Natural killer cell (primary cell): ENCODE measurements at regions not wholly inside any gene's neighbourhood (a gene's known extent, or its start where the extent isn't known, plus 50 kb on each side); places are given as distances from the start of the nearest gene placed in this dataset.

Source experiments
- ATAC-seq, 3 donors: fragments of 150-1000 bp in 2 of 3; fragments of 200-7000 bp in 1 of 3; cut with Tn5 transposase; 1 replicate in 1 of 3; 2 replicates in 2 of 3; pipeline ENCODE4 v1.10.0; 2021; ENCODE audit warnings: mild to moderate bottlenecking in 2 of 3, moderate library complexity in 2 of 3
- DNase-seq, 2 donors: peaks; one replicate each; pipeline versions ENCODE4 v3.0.0 to v3.0.0-alpha.2; 2013 to 2021; ENCODE audit warnings: mixed read lengths in 1 of 2
- H3K27ac ChIP-seq: one replicate; pipeline ENCODE4 v1.5.1; 2013; ENCODE audit warnings: mild to moderate bottlenecking, low read length
- H3K27me3 ChIP-seq: one replicate; pipeline ENCODE4 v1.6.1; 2013; ENCODE audit warnings: low read length; ENCODE audit not compliant: control insufficient read depth, insufficient read depth
- H3K36me3 ChIP-seq: one replicate; pipeline ENCODE4 v1.6.1; 2013; ENCODE audit warnings: low read length; ENCODE audit not compliant: control insufficient read depth, insufficient read depth
- H3K4me1 ChIP-seq: one replicate; pipeline ENCODE4 v1.6.1; 2013; ENCODE audit warnings: low read length; ENCODE audit not compliant: control insufficient read depth, insufficient read depth
- H3K4me3 ChIP-seq: one replicate; pipeline ENCODE4 v1.5.1; 2013; ENCODE audit warnings: low read length
- H3K9me3 ChIP-seq: one replicate; pipeline ENCODE4 v1.6.1; 2013; ENCODE audit warnings: low read length; ENCODE audit not compliant: control insufficient read depth, insufficient read depth
- H3K27ac Mint-ChIP-seq, 2 donors: one replicate each; pipeline ENCODE4 v1.8.0; 2022; ENCODE audit warnings: mild to moderate bottlenecking in 2 of 2, mixed read lengths in 2 of 2, moderate library complexity in 1 of 2
- H3K27me3 Mint-ChIP-seq, 2 donors: one replicate each; pipeline ENCODE4 v1.8.0; 2022; ENCODE audit warnings: low read depth in 2 of 2, mixed read lengths in 2 of 2
- H3K36me3 Mint-ChIP-seq: one replicate; pipeline ENCODE4 v1.8.0; 2022; ENCODE audit warnings: mixed read lengths
- H3K4me1 Mint-ChIP-seq, 2 donors: one replicate each; pipeline ENCODE4 v1.8.0; 2022; ENCODE audit warnings: mixed read lengths in 2 of 2
- H3K4me3 Mint-ChIP-seq: one replicate; pipeline ENCODE4 v1.8.0; 2022; ENCODE audit warnings: mild to moderate bottlenecking, moderate library complexity, mixed read lengths
- H3K9me3 Mint-ChIP-seq, 2 donors: one replicate each; pipeline ENCODE4 v1.8.0; 2022; ENCODE audit warnings: mixed read lengths in 2 of 2
- CTCF ChIP-seq: fragments of 200-600 bp; IDR thresholded peaks from one replicate; pipeline ENCODE4 v1.8.0; 2022; ENCODE audit warnings: antibody characterized with exemption
- WGBS: methylation state at CpG from one replicate; pipeline ENCODE4 v1.1.7; 2013; ENCODE audit warnings: missing lambda C conversion rate; ENCODE audit not compliant: insufficient coverage; 5-methylcytosine and 5-hydroxymethylcytosine counted together
- intact Hi-C: fragments of 100-400 bp; cut with micrococcal nuclease; formaldehyde crosslinking; loops from one replicate; pipeline ENCODE4 v1.14.2; 2022

- Mint-ChIP-seq H3K27me3 (peaks cover 0 to 6% of the 10 kb centered on the region in 2 donors), H3K27ac (no peak overlapping the region), H3K36me3 (peaks cover 18% of the 10 kb centered on the region), H3K4me1 (no peaks in the 10 kb centered on the region), H3K4me3 (no peak overlapping the region), H3K9me3 (peaks cover 0 to 7% of the 10 kb centered on the region in 2 donors)
- H3K36me3 ChIP-seq: no peaks in the 10 kb centered on the region
- no peak overlapping the region for H3K4me3 ChIP-seq
- ATAC-seq (no peak), DNase-seq (no peak)
- intact Hi-C loops: no loop called here
- no peaks in the 10 kb centered on the region for H3K9me3 ChIP-seq
- no peak overlapping the region for H3K27ac ChIP-seq
- H3K4me1 ChIP-seq: no peaks in the 10 kb centered on the region
- 100% methylated on average over 2 of the region's 4 CpGs for WGBS
- no peaks in the 10 kb centered on the region for H3K27me3 ChIP-seq
- no peak for TF ChIP-seq CTCF
Observed at GRCh38 chr12:67813456-67813904, 164.9 kb downstream of the DYRK2 start.

- Histone ChIP-seq H3K4me3 (no peak overlapping the region), H3K4me1 (no peaks in the 10 kb centered on the region), H3K27ac (no peak overlapping the region), H3K36me3 (no peaks in the 10 kb centered on the region), H3K9me3 (no peaks in the 10 kb centered on the region), H3K27me3 (no peaks in the 10 kb centered on the region)
- Mint-ChIP-seq H3K27me3 (no peaks in the 10 kb centered on the region), H3K27ac (no peak overlapping the region), H3K9me3 (peaks cover 0 to 7% of the 10 kb centered on the region in 2 donors), H3K4me3 (no peak overlapping the region), H3K4me1 (no peaks in the 10 kb centered on the region), H3K36me3 (peaks cover 18% of the 10 kb centered on the region)
- TF ChIP-seq CTCF: no peak
- ATAC-seq: no peak
- WGBS: no CpG with 5 or more reads among the region's 2 CpGs
- no peak for DNase-seq
- intact Hi-C loops: no loop called here
Observed at GRCh38 chr12:67816269-67816668, 167.7 kb downstream of the DYRK2 start.

DNA sequence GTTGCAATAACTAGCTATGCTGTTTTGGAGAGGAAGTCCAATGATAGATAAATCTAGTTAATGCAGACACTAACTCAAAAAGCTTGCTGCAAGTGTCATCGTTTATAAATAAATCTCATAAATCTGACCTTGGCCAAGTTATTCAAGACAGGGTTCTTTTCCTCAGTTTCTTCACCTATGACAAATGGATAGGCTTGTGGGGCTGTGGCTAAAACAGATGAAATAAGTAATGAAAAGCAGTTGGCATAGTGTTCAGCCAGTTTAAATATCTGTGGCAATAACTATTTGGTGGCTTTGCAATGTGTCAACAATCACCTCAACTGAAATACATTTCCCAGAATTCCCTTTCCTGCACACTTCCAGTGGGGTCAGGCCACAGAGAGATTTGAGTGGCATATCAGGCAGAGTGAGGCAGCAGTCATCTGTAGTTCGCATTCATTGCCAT, 169.9 kb downstream of the DYRK2 start:
- H3K4me3 ChIP-seq: no peak overlapping the region
- H3K36me3 Mint-ChIP-seq: peaks cover 18% of the 10 kb centered on the region
- WGBS: 100% methylated on average over 2 of the region's 2 CpGs
- no peak overlapping the region for H3K27ac Mint-ChIP-seq
- H3K4me3 Mint-ChIP-seq: no peak overlapping the region
- H3K36me3 ChIP-seq: no peaks in the 10 kb centered on the region
- ATAC-seq (no peak), DNase-seq (no peak)
- no peaks in the 10 kb centered on the region for H3K9me3 ChIP-seq
- no peaks in the 10 kb centered on the region for H3K27me3 ChIP-seq
- no peaks in the 10 kb centered on the region for H3K27me3 Mint-ChIP-seq
- no peaks in the 10 kb centered on the region for H3K4me1 Mint-ChIP-seq
- intact Hi-C loops: no loop called here
- H3K9me3 Mint-ChIP-seq: peaks cover 0 to 7% of the 10 kb centered on the region in 2 donors
- H3K4me1 ChIP-seq: no peaks in the 10 kb centered on the region
- no peak overlapping the region for H3K27ac ChIP-seq
- no peak for TF ChIP-seq CTCF

DNA sequence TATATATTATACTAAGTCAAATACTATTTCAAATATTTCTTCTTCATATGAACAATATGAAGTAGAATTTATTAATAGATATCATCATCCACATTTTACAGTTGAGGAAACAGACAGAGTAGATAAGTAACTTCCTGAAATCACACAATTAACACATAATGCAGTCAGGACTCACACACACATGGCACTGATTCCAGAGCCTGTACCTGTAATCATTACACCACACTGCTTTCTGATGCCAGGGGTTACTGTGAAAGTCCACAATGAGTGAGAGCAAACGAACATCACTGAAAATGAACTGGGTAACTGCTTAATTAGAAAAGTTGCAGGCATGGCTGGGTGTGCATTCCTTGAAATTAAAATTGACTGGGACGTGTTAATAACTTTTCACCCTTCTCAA, 169.3 kb upstream of the IFNG-AS1 start:
- Histone ChIP-seq H3K27ac (no peak overlapping the region), H3K27me3 (no peaks in the 10 kb centered on the region), H3K4me1 (no peaks in the 10 kb centered on the region), H3K4me3 (no peak overlapping the region), H3K36me3 (no peaks in the 10 kb centered on the region), H3K9me3 (no peaks in the 10 kb centered on the region)
- intact Hi-C loops: no loop called here
- Mint-ChIP-seq H3K27me3 (no peaks in the 10 kb centered on the region), H3K4me1 (no peaks in the 10 kb centered on the region), H3K4me3 (no peak overlapping the region), H3K9me3 (peaks cover 0 to 7% of the 10 kb centered on the region in 2 donors), H3K27ac (no peak overlapping the region), H3K36me3 (peaks cover 18% of the 10 kb centered on the region)
- no peak for TF ChIP-seq CTCF
- ATAC-seq: no peak
- 85% methylated on average over 2 of the region's 2 CpGs for WGBS
- no peak for DNase-seq
